Skeletal muscle cell (primary cell): ENCODE measurements at regions not wholly inside any gene's neighbourhood (a gene's known extent, or its start where the extent isn't known, plus 50 kb on each side); places are given as distances from the start of the nearest gene placed in this dataset.
"Not testable (repeated sequence)": the region's sequence is repeated elsewhere in the genome, so short reads cannot be mapped to it uniquely, and the experiment has no call there.

Experiments used
- DNase-seq: peaks from one replicate; pipeline ENCODE4 v3.0.0-alpha.2; 2010; ENCODE audit warnings: low read depth
- H3K4me3 ChIP-seq: 2 replicates; pipeline ENCODE4 v1.5.1; 2011; ENCODE audit warnings: low read depth, mild to moderate bottlenecking, control low read depth, low read length, moderate library complexity

GRCh38 chr21:31543191-31543590, 116.3 kb upstream of the SOD1 start:
- DNase-seq: peak; percentile 56
- no peak overlapping the region for H3K4me3 ChIP-seq

DNA sequence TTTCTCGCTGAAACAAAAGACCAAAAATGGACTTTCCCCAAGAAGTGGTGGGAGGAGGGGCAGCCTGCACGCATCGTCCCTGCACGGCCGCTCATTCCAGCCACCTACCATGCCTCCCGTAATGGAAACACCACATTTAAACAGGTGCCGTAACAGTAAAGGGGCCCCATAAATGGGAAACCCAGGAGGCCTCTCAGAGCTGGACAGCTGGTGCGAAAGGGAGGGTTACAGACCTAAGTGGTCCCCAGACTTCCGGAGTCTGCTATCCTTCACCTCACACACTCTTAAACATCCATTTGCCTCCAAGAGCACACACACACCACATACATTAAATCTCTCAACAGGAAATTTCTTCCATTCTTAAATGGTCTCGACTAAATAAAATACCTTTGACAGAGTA, 120.7 kb upstream of the SOD1 start:
- no peak overlapping the region for H3K4me3 ChIP-seq
- DNase-seq: no peak

DNA sequence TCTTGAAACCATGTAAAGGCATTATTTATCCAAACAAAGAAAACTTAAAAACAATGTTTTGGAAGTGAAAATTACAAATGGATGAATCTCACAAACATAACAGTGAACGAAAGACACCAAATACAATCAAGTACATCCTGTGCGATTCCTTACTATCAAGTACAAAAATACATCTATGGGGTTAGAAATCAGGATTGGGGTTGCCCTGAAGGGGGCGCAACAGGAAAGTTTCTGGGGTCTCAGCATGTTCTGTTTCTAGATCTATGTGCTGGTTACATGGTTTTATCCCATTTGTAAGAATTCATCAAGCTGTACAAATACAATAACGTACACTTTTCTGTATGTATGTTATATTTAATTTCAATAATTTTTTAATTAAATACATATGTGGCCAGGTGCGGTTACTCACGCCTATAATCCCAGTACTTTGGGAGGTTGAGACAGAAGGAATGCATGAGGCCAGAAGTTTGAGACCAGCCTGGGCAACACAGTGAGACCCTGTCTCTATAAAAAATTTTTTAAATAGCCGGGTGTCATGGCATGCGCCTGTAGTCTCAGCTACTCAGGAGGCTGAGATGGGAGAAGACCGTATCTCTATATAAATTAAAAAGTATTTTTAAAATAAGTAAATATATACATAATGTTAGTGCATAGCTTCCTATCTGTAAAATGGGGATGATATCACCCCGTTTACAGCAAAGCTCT, 121.5 kb upstream of the SOD1 start:
- no peak for DNase-seq
- no peak overlapping the region for H3K4me3 ChIP-seq

GRCh38 chr21:31536138-31536537, 123.4 kb upstream of the SOD1 start:
- DNase-seq: no peak
- H3K4me3 ChIP-seq: no peak overlapping the region

GRCh38 chr21:31531967-31532366, 127.5 kb upstream of the SOD1 start:
- no peak for DNase-seq
- no peak overlapping the region for H3K4me3 ChIP-seq

DNA sequence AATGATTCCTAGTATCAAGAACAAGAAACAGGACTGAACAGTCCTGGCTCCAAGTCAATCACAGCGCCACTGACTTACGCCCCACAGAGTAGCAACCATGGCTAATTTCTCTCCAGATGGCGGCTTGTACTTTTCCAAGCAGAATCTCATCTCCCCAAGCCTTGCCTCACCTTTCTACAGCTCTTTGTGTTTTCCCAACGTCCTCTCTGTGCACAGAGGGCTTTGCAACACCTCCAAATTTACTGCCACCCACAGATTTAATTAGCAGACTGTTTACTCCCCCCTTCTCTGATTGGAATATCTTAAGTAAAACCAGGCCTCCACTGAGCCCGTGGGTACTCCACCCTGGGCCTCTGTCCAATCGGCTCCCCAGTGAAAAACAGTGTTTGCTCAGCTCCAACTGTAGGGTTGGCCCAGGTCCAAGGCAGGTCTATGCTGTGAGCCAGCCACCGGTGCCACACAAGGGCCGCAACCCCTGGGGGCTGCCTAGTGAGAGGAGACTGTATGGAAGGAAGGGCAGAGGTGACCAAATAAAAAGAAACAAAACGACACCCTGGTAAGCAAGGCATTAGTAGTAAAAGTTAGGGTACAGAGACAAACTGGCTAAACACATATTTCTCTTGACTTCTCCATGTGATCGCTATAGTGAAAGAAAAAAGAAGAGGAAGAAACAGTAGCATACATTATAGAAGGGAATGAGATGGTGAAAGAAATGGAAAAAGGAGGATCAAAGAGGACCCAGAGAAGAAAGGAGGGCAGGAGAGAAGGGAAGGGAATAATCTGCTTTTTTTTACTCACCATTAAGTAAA, 128.4 kb upstream of the SOD1 start:
- no peak for DNase-seq
- no peak overlapping the region for H3K4me3 ChIP-seq

DNA sequence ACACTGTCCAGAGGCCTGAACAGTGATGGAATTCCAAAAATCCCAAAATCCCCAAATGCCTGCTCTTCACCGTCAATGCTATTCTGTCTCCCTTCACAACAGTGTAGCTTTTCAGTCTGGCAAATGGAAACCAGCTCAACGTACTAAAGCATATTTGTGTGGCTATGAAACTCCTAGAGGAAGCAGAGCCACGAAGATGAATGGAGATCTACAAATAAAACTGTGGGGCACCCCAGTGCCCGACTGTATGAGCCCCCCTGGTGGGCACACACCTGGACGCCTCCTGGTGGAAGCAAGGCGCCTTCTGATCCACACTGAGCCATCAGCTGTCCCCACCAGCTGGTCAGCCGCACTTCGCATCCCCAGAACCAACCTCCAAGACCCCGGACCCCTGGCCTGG, 129.1 kb upstream of the SOD1 start:
- no peak overlapping the region for H3K4me3 ChIP-seq

GRCh38 chr21:31529406-31529805, 130.1 kb upstream of the SOD1 start:
- no peak overlapping the region for H3K4me3 ChIP-seq
- no peak for DNase-seq

More for the DNA sequence above, 129.1 kb upstream of the SOD1 start:
- DNase-seq: no peak

- no peak for DNase-seq
- H3K4me3 ChIP-seq: no peak overlapping the region
Measured at GRCh38 chr21:31526040-31526439, 133.5 kb upstream of the SOD1 start.

DNA sequence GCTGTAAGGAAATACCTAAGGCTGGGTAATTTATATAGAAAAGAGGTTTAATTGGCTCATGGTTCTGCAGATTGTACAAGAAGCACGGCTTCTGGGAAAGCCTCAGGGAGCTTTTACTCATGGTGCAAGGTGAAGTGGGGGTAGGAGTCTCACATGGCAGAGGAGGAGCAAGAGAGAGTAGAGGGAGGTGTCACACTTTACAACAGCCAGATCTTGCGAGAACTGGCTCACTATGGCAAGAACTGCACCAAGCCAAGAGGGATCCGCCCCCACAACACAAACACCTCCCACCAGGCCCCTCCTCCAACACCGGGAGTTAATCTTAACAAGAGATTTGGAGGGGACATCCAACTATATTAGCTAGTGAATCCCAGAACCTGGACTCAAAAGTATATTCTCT, 135.4 kb upstream of the SOD1 start:
- no peak overlapping the region for H3K4me3 ChIP-seq
- no peak for DNase-seq

GRCh38 chr21:31521515-31521914, 138.0 kb upstream of the SOD1 start:
- H3K4me3 ChIP-seq: no peak overlapping the region
- no peak for DNase-seq

- H3K4me3 ChIP-seq: no peak overlapping the region
- DNase-seq: peak; percentile 59
Measured at GRCh38 chr21:31520561-31521098, 138.9 kb upstream of the SOD1 start.

DNA sequence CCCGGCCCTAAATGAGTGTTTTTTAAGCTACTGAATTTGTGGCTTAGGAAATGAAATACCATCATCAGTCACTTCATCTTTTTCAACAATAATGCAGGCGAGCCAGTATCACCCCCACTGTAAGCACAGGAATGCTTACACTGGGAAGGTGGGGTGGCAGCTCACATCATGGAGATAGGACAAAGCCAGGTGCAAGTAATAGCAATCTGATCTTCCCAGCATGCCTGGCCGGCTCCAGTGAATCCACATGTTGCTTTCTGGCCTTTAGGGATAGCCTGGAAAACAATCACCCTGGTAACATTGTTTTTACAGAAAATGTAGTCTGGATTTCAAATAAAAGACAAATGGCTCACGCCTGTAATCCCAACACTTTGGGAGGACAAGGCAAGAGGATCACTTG, 140.9 kb upstream of the SOD1 start:
- no peak for DNase-seq
- no peak overlapping the region for H3K4me3 ChIP-seq

- no peak overlapping the region for H3K4me3 ChIP-seq
- no peak for DNase-seq
Measured at GRCh38 chr21:31517664-31518414, 141.7 kb upstream of the SOD1 start.

GRCh38 chr21:31515253-31515652, 144.2 kb upstream of the SOD1 start:
- DNase-seq: no peak
- H3K4me3 ChIP-seq: no peak overlapping the region

DNA sequence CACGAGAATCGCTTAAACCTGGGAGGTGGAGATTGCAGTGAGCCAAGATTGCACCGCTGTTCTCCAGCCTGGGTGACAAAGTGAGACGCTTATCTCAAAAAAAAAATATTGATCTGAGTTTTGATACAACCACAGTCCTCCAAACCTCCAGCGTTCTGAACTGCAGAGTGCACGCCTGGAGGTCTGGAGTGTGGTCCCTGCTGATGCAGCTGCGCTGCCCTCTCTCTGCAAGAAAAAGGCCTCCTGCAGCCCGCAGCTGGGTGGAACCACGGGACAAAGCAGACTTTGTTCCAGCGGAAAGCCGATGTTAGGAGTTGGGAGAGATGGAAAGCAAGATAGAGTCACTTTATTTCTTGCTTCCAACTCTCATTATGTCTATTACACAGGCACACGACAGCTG, 144.9 kb upstream of the SOD1 start:
- no peak overlapping the region for H3K4me3 ChIP-seq
- DNase-seq: no peak

DNA sequence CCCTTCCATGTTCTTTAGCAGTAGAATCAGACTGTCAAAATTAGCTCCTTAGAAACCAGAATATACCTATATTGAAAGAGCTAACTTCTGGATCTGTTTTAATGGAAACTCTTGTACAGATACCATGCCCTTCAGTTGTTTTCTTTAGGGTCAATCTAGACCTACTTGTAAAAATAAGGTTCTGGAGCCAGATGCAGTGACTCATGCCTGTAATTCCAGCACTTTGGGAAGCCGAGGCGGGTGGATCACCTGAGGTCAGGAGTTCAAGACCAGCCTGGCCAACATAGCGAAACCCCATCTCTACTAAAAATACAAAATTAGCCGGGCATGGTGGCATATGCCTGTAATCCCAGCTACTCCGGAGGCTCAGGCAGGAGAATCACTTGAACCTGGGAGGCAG, 146.0 kb upstream of the SOD1 start:
- not testable (repeated sequence) for H3K4me3 ChIP-seq, DNase-seq

- not testable (repeated sequence) for DNase-seq, H3K4me3 ChIP-seq
Measured at GRCh38 chr21:31511999-31512398, 147.5 kb upstream of the SOD1 start.

GRCh38 chr21:31511258-31511657, 148.2 kb upstream of the SOD1 start:
- DNase-seq: no peak
- H3K4me3 ChIP-seq: no peak overlapping the region
